ENCODE measurements at regions not wholly inside any gene's neighbourhood (a gene's known extent, or its start where the extent isn't known, plus 50 kb on each side); places are given as distances from the start of the nearest gene placed in this dataset.
"Not testable (repeated sequence)": the region's sequence is repeated elsewhere in the genome, so short reads cannot be mapped to it uniquely, and the experiment has no call there.

DNA sequence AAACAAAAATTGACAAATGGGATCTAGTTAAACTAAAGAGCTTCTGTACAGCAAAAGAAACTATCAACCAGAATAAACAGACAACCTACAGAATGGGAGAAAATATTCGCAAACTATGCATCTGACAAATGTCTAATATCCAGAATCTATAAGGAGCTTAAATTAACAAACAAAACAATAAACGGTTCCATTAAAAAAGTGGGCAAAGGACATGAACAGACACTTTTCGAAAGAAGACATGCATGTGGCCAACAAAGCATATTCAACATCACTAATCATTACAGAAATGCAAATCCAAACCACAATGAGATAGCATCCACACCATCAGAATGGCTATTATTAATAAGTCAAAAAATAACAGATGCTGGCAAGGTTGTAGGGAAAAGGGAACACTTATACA lies 50.5 kb upstream of the MED13L start:
- FAIRE-seq: not testable (repeated sequence)

DNA sequence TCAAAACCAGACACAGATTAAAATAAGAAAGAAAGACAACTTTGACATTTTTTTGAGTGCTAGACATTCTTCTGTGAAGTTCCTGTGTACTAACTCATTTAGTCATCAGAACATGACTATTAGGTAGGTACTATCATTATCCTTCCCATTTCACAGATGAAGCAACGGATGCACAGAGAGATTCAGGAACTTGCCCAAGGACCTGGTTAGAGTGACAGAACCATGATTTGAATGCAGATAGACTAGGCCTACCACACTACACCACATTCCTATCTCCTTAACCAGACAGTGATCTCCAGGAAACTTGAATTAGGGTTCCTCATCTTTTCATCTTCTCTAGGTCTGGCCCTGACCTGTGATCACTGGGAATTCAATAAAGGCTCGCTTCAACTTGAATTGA lies 54.4 kb upstream of the MED13L start:
- no peak for FAIRE-seq

DNA sequence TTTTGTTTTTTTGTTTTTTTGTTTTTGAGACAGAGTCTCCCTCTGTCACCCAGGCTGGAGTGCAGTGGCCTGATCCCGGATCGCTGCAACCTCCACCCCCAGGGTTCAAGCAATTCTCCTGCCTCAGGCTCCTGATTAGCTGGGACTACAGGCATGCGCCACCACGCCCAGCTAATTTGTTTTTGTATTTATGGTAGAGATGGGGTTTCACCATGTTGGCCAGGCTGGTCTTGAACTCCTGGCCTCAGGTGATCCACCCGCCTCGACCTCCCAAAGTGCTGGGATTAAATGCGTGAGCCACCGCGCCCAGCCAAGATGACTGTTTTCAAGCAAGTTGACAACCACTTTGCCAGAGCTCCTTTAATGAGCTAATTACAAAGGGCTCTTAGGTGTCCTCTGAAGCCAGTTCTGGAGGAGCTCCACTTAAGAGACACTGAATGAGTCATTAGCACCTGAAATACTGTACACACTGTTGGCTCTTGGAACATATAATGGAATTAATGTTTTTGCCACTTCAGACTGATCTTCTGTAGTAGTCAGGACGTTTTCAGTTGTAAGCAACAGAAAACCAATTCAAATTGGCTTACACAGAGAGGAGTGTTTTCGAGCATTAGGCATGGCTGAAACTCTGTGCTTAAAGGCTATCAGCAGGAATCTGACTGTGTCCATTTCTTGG lies 55.4 kb upstream of the MED13L start:
- FAIRE-seq: no peak

DNA sequence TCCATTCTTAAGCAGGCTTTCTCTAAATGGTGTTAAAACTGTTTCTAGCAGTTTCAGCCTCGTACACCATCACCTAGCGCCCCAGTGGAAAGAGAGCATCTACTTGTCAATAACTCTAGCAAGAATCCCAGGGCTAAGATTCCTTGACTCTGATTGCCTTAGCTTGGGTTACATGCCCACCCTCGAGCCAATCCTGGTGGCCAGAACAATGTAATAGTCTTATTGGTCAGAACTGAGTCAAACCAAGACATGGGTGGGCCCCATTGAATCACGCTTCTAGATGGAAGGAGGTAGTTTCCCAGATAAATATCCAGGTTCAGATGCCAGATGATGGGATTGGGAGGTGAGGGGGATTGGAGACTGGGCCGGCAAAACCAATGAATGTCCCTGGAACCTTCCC lies 55.9 kb upstream of the MED13L start:
- FAIRE-seq: no peak

DNA sequence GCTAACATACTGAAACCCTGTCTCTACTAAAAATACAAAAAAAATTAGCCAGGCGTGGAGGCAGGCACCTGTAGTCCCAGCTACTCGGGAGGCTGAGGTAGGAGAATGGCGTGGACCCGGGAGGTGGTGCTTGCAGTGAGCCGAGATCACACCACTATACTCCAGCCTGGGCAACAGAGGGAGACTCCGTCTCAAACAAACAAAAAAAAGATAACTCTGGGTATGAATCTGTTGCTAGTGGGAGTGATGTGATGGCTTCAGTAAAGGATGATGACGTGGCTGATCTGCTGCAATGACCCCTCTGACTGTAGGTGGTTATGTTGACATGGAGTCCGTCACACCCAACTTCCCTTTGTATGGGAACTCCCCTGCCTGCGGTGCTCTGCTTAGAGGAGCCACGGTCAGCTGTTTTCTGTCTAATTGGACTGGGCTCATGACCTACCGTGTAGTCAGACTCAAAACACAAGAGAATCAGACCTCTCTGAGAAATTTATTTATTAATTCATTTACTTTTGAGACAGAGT lies 59.1 kb upstream of the MED13L start:
- FAIRE-seq: no peak

DNA sequence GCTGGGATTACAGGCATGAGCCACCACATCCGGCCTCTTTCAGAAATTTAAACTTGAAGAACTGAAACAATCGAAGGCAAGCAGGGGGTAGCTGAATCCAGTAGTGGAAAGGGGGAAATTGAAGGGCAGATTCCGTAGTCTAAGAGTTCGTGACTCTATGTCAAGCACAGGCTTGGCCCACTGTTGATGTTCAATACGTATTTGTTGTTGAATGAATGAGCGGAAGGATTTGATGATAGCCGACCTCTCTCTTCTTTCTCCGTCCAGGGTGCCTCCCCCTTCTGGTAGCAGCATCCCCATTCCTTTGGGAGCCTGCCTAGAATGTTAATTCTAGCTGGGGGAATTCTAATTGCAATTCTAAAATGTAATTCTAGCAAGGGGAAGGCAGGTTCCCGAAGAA lies 59.8 kb upstream of the MED13L start:
- FAIRE-seq: no peak

DNA sequence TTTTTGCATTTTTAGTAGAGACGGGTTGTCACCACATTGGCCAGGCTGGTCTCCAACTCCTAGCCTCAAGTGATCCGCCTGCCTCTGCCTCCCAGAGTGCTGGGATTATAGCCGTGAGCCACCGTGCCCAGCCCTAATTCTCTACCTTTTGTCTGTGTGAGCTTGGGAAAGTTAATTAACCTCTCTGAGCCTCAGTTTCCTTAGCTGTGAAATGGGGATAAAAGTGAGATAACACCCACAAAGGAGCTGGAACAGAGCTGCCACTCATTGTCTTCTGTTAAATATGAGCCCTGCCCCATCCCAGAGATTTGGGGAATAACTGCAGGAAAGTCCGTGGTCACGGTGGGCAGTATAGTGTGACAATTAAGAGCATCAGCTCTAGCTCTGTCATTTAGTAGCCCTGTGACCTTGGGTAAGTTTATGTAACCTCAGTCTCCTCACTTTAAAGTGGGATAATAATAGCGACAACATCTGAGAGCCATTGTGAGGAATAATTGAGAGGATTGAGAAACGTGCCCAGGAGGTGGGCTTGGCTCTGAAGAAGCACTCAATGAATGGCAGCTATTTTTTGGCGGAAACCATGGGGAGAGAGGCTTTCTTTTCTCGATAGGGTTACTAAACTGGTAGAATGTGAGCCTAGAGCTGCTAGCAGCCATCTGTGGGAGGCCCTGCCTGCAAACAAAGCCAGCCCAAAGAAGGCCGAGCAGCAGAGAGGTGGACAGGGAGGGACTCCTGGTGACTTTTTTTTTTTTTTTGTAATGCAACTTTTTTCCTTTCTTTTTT lies 60.8 kb upstream of the MED13L start:
- no peak for FAIRE-seq

DNA sequence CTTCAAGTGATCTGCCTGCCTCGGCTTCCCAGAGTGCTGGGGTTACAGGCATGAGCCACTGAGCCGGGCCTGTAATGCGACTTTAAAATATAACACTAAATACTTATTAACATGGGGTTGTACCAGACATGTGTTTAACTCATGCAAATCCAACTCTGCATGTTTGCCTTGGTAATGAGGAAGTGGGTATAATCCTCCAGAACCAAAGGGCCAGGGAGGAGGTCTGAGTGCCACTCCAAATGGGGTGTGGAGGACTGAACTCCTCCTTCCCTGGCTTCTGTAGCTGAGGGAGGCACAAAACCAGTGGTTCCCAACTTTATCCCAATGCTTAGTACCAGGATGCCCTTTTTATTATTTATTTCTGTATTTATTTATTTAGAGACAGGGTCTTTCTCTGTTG lies 61.6 kb upstream of the MED13L start:
- no peak for FAIRE-seq

DNA sequence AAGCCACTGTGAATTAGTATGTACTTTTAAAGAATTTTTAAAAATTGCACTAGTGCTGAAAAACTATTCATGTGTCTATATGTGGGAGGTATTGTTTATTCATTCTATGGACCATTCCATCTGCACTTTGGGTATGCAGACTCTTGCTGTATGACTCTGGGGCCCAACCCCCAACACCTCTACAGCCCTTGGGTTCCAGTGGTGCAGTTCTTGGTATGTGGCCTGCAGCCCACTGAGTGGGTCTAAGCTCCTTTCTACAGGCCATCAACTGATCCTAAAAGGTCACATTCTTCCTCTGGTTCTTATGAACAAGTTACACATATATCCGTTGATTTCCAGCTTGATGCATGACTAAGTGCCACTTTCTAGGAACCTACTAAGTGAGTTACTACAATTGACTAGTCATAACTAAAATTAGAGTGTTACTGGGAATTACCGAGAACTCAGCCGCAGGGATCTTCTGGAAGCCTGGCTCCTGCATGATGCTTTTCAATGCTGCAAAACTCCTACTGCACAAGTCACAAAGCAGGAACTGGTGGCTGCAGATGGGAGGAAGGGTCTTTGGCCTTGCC lies 62.4 kb upstream of the MED13L start:
- no peak for FAIRE-seq

DNA sequence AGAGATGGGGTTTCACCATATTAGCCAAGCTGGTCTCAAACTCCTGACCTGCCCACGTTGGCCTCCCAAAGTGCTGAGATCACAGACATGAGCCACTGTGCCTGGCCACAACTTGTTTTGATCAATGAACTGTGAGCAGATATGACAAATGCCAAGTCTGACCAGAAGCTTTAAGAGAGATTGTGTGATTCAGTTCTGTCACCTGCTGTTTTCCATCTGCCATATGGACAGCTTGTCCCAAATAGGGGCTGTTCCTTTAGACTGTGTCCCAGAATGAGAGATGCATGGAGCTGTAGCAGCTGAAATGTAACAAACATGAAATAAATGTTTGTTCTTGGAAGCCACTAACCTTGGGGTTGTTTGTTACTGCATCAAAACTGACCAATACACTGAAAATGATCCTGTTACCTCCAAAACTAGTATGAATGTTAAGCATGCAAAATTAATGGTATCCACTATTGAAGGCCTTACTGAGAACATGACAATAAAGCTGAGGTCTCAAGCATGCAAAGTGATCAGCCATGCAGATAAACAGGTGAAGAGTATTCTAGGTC lies 65.9 kb upstream of the MED13L start:
- FAIRE-seq: no peak

DNA sequence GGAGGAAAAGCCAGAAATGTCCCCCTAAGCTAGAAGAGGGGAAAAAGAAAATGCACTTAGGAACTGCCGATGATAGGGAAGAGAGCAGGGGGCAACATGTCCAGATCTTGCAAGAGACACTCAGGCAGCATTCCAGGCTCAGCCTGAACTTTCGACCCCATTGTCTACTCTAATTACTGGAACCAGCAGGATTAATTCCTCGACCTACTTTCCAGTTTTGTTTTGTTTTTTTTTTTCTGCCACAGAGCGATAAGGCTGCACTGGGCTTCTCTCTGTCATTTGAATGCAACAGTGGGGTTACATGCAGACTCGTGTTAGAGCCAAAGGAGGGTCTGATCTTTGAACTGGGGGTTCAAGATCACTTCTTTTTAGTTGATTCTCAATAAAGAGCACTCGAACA lies 68.7 kb upstream of the MED13L start:
- FAIRE-seq: no peak

DNA sequence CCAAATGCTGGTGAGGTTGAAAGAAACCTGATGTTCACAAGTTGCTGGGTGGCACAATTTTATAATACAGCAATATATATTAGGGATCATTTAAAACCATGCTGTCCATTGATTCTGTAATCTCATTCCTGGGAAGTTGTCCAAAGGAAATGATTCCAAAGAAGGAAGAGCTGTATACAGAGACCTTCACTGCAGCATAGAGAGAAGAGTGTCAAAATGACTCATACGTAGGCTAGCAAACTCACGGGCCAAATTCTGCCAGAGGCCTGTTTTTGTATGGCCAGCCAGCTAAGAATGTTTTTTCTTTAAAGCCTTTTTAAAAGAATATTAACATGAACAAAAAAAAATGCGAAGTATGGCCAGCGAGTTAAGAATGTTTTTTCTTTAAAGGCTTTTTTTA lies 69.2 kb upstream of the MED13L start:
- FAIRE-seq: no peak

DNA sequence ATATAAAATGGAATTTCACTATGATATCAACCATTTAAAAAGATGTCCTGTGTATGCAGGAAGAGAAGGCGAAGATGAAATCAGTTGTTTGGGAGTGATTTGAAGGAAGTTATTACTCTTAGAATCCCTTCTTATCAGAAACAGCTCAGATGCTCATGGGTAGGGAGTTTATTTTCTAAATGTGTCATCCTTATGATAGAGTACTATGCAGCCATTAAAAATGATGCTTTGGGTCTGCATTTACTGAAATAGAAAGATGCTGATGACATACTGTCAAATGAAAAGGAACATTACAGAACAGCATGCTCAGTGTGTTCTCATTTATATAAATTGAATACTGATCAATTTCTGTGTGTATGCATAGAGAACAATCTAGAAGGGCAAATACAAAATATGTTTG lies 69.8 kb upstream of the MED13L start:
- FAIRE-seq: no peak

DNA sequence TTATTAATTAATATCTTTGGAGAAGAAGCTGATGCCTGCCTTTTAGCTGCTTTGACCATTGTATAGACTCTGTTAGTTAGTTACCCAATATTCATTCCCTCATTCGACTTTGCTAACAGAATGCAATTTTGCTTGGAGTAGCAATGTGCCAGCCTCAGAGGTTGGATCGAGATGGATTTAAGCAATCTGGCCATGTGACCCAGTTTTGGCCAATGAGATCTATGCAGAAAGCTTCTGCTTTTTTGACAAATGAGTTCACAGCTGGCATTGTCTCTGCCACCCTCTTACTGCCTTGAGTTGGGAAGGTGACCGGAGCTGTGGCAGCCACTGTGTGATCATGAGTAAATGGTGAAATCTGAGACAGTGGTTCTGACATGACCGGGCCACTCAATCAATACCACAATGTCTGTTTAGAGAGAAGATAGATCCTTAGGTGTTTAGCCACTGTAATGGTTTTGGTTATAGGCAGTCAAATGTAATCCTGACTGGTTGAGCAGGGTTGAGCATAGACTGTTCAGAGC lies 74.9 kb upstream of the MED13L start:
- no peak for FAIRE-seq

DNA sequence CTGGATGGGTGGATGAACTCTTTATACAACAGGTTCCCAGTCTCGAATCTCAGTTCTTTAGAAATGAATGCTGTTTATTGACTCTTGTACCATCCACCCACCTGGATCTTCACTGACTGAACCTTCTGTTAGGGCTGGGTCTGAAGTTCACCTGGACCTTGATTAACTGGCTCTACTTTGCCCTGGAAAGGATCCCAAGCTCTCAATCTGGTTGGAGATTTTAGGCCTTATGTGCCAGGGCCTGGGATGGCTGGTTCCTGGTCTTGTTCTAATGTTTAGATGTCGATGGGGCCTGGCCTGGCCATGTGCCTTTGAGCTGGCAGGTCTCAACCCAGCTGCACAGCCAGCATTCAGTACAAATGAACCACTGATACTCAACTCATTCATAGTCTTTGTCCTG lies 76.5 kb upstream of the MED13L start:
- FAIRE-seq: no peak

DNA sequence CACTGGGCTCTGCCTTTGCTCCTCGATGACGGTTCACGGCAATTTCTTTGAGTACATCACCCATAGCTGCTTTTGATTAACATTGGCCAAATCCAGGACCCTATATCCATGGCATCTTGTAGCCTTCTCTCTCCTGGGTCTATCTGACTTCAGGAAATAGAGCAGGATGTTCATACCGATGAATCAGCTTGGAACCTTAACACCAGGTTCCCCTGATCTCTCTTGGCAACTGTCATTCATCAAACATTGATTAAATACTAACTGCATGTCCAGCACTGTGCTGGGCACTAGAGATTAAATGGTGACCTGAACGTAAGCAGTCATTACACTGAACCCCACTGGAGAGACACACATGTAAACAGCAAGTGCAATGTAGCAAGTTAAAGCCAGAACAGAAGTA lies 77.0 kb upstream of the MED13L start:
- FAIRE-seq: no peak

DNA sequence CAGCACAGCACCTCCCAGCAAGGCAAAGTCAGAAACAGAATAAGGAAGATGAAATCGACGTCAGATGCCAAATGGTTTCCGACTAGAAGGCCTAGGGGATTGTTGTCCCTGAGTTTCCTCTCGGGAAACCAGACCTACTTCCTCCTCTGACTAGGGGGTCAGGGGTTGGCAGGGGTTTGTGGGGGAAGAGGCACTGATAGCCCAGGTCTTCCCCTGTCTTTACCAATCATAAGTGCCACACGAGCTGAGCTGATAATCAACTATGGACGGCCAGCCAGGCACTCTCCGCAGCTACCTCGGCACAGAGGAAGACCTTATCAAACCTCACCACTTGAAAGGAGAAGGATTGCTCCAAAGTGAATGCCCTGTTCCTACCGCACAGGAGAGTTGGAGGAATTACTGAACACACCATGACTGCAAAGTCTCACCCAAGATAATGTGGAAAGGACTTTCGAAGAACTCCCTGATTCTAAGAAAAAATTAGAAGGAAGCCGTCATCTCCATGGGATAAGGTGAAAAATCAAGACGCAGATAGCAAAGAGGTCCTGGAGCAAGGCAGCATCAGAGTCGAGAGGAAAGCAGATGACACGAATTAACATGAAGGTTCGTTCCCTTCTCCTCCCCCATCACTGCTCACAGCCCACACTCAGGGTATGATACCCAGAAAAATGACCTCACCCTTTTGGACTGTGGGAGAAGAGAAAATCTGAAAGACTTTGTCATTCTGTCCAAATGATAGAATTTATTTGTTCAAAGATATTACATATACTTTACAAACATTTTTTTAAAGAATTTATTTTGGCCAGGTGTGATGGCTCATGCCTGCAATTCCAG lies 77.7 kb upstream of the MED13L start:
- no peak for FAIRE-seq

DNA sequence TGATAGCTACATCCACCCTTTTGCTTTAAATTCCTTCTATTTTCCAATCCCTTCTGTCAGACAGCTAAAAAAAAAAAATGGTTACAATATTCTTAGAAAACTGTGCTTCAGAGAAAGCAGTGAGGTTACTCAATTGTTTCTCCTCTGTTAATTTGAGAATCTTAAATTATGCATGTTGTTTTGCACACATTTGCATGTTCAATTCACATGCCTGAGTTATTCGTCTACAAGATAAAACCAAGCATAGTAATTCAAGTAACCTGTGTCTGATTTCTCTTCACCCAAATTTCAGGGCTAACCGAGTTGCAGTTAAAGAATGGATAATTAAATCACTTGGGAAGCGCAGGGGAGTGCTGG lies 81.0 kb upstream of the MED13L start:
- no peak for FAIRE-seq

DNA sequence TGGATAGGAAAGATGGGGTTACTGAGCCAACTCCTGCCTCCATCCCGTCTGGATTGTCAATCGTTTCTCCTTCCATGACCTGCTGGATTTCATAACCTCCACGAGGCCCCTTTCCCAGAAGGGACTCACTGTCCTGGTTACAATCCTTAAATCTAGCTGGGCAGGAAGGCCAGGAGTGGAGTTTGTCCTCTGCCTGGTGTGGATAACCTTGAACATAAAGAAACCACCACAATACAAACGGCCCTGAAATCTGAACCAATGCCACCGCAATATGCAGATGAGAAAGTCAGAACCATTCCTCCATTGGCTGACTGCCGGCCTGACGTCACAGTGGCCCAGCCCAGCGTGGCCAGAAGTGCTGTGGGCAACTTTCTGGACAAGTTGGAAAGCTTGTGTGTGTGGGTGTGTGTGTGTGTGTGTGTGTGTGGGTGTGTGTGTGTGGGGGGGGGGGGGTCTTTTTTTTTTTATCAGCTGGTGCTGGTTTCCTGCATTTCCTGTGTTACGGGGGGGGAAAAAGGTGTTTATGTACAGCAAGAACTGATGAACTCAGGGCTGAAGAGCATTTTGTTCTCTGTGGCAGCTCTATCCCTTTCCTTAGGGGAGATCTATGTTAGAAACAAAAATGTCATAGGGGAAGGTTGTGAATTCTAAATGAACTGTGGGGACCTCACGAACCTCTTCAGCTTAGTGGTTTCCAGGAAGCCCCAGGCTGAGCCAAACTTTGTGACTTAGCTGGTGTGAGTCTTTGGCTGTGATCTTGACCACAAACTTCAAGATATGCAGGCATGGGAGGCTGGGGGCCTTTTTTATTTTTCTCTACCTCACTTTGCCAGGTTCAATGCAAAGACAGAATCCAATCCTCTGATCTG lies 81.6 kb upstream of the MED13L start:
- peak; percentile 98 for FAIRE-seq

DNA sequence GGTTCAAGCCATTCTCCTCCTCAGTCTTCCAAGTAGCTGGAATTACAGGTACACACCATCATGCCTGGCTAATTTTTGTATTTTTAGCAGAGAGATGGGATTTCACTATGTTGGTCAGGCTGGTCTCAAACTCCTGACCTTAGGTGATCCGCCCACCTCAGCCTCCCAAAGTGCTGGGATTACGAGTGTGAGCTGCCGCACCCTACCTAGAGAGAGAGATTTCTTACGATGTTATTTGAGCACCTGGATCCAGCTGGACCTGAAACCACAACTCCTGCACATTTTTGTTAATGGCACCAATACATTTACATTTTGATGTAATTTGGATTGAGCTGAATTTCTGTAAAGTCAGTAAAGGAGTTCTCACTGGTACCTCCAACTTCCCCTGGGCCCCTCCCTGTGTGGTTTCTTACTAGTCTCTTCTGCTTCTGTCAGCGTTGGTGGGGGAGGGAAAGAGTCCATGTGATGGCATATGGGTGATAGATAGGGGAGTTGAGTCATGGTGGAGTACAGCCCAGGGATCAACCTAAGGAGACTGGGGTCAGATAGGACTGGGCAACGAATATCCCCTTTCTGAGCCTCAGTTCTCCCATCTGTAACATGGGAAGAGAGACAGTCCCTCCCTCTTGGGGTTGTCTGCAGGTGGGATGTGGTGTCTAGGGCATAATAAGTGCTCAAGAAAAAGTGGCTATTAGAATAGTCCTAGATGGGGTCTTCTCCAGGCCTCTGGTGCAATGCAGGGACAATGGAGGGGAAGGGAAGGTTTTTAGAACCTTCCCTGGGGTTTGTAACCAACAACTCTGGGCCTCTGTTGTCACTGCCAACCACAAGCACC lies 83.3 kb upstream of the MED13L start:
- FAIRE-seq: no peak

Data from G401.6 (cell line).